ENCODE measurements at regions not wholly inside any gene's neighbourhood (a gene's known extent, or its start where the extent isn't known, plus 50 kb on each side); places are given as distances from the start of the nearest gene placed in this dataset.

GRCh38 chr3:25872200-25872877 lies 82.4 kb downstream of the OXSM start:
- Histone ChIP-seq H3K27ac (ENCODE audit: low read depth) (no peak overlapping the region), H3K4me1 (ENCODE audit: insufficient read depth) (no peaks in the 10 kb centered on the region), H3K4me3 (ENCODE audit: low read depth, low read length) (no peak overlapping the region), H3K36me3 (ENCODE audit: insufficient read depth) (no peaks in the 10 kb centered on the region)
- 90% methylated on average over 3 of the region's 3 CpGs for WGBS
- no peak for DNase-seq (ENCODE audit: extremely low spot score)

- no peak for DNase-seq (ENCODE audit: extremely low spot score)
- Histone ChIP-seq H3K36me3 (ENCODE audit: insufficient read depth) (no peaks in the 10 kb centered on the region), H3K4me1 (ENCODE audit: insufficient read depth) (no peaks in the 10 kb centered on the region), H3K27ac (ENCODE audit: low read depth) (no peak overlapping the region), H3K4me3 (ENCODE audit: low read depth, low read length) (no peak overlapping the region)
- WGBS, result 95% methylated on average over 1 of the region's 1 CpG
Observed at GRCh38 chr3:25883492-25883891, 93.6 kb downstream of the OXSM start.

- H3K4me1 ChIP-seq (ENCODE audit: insufficient read depth), result no peaks in the 10 kb centered on the region
- H3K27ac ChIP-seq (ENCODE audit: low read depth), result no peak overlapping the region
- 96% methylated on average over 2 of the region's 2 CpGs for WGBS
- no peak for DNase-seq (ENCODE audit: extremely low spot score)
- no peaks in the 10 kb centered on the region for H3K36me3 ChIP-seq (ENCODE audit: insufficient read depth)
- H3K4me3 ChIP-seq (ENCODE audit: low read depth, low read length), result no peak overlapping the region
Observed at GRCh38 chr3:25884981-25885380, 95.1 kb downstream of the OXSM start.

- no peak overlapping the region for H3K27ac ChIP-seq (ENCODE audit: low read depth)
Observed at GRCh38 chr3:25885544-25885943, 95.7 kb downstream of the OXSM start.

GRCh38 chr3:25887907-25888306 lies 98.0 kb downstream of the OXSM start:
- Histone ChIP-seq H3K36me3 (ENCODE audit: insufficient read depth) (no peaks in the 10 kb centered on the region), H3K4me3 (ENCODE audit: low read depth, low read length) (no peak overlapping the region), H3K27ac (ENCODE audit: low read depth) (no peak overlapping the region), H3K4me1 (ENCODE audit: insufficient read depth) (no peaks in the 10 kb centered on the region)
- WGBS, result 91% methylated on average over 5 of the region's 5 CpGs
- no peak for DNase-seq (ENCODE audit: extremely low spot score)

More at GRCh38 chr3:25885544-25885943, 95.7 kb downstream of the OXSM start:
- Histone ChIP-seq H3K4me3 (ENCODE audit: low read depth, low read length) (no peak overlapping the region), H3K4me1 (ENCODE audit: insufficient read depth) (no peaks in the 10 kb centered on the region), H3K36me3 (ENCODE audit: insufficient read depth) (no peaks in the 10 kb centered on the region)
- DNase-seq (ENCODE audit: extremely low spot score), result no peak
- 86% methylated on average over 5 of the region's 5 CpGs for WGBS

DNA sequence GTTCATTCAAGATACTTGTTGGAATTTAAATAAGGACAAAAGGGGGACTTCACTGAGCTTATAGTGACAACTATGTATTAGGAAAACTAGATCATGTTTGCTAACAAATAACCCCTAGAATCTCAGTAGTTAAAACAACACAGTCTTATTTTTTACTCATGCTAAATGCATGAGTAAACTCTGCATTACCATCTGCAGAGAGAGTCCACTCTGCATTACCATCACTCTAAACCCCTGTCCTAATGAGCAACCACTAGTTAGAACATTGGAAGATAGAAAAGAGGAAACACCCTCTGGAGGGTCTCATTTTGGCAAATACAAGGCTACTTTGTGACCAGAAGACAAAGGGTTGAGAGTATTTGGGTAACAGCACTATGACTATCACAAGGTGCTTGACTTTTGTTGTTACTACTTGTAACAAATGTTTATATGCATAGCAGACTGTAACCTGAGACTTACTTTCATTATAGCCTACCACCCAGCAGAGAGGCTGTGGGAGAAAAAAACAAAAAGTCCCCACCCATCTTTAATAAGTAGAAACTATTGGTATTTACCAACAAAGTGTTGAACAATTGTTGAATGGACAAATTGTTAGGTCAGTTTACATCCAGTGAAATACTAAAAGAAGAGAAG lies 99.1 kb downstream of the OXSM start:
- Histone ChIP-seq H3K27ac (ENCODE audit: low read depth) (no peak overlapping the region), H3K36me3 (ENCODE audit: insufficient read depth) (no peaks in the 10 kb centered on the region), H3K4me3 (ENCODE audit: low read depth, low read length) (no peak overlapping the region), H3K4me1 (ENCODE audit: insufficient read depth) (no peaks in the 10 kb centered on the region)
- DNase-seq (ENCODE audit: extremely low spot score), result no peak

DNA sequence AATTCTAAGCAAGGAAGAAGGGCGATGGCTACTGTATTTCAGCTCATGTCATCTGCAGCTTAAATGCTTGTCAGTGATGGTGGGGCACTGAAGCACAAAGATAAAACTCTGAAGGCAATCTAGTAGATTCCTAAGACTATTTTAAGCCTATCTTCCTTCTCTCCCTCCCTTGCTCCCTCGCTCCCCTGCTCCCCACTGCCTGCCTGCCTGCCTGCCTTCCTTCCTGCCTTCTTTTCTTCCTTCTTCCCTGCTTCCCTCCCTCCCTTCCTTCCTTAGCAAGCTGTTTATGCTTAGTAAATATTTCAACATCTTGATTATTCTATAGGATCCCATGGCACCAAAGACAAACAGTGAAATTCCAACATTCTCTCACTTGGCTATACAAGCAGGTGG lies 99.6 kb downstream of the OXSM start:
- Histone ChIP-seq H3K4me3 (ENCODE audit: low read depth, low read length) (no peak overlapping the region), H3K27ac (ENCODE audit: low read depth) (no peak overlapping the region), H3K4me1 (ENCODE audit: insufficient read depth) (no peaks in the 10 kb centered on the region), H3K36me3 (ENCODE audit: insufficient read depth) (no peaks in the 10 kb centered on the region)
- 90% methylated on average over 2 of the region's 2 CpGs for WGBS
- DNase-seq (ENCODE audit: extremely low spot score), result no peak

DNA sequence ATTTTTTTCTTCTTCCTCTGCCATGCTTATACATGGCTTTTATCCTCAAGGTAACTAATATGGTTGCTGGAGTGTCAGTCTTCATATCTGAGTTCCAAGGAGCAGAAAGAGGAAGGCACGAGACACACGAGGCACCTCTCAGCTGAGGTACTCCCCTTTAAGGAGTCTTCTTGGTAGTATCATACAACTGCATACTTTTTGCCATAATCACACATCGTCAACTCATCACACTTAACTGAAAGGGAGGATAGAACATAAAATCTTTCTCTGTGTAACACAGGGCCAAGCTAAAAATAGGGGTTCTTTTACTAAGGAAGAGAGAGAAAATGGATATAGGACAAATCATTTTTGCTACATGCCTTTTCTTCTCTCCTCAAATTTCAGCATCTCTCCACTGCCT lies 104.2 kb downstream of the OXSM start:
- Histone ChIP-seq H3K27ac (ENCODE audit: low read depth) (no peak overlapping the region), H3K4me3 (ENCODE audit: low read depth, low read length) (no peak overlapping the region), H3K36me3 (ENCODE audit: insufficient read depth) (no peaks in the 10 kb centered on the region), H3K4me1 (ENCODE audit: insufficient read depth) (no peaks in the 10 kb centered on the region)
- no peak for DNase-seq (ENCODE audit: extremely low spot score)
- 70% methylated on average over 3 of the region's 3 CpGs for WGBS

GRCh38 chr3:25895031-25895430 lies 105.1 kb downstream of the OXSM start:
- Histone ChIP-seq H3K4me1 (ENCODE audit: insufficient read depth) (no peaks in the 10 kb centered on the region), H3K27ac (ENCODE audit: low read depth) (no peak overlapping the region), H3K36me3 (ENCODE audit: insufficient read depth) (no peaks in the 10 kb centered on the region), H3K4me3 (ENCODE audit: low read depth, low read length) (no peak overlapping the region)
- DNase-seq (ENCODE audit: extremely low spot score), result no peak
- 98% methylated on average over 2 of the region's 2 CpGs for WGBS

DNA sequence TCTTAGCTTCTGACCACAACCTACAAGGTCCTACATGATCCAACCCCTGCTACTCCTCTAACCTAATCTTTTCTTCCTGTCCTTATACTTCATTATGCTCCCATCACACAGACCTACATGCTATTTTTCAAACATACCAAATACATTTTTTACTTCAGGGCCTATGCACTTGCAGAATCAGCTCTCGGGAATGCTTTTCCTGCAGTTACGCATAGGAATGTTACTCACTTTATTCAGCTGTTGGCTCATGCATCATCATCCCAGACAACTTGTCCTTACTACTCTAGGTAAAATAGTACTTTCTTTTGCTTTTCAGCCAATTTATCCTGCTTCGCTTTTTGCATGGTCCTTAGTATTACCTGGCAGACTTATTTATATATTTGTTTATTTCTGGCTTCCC lies 105.6 kb downstream of the OXSM start:
- H3K36me3 ChIP-seq (ENCODE audit: insufficient read depth), result no peaks in the 10 kb centered on the region
- no peak for DNase-seq (ENCODE audit: extremely low spot score)
- 94% methylated on average over 3 of the region's 3 CpGs for WGBS
- no peaks in the 10 kb centered on the region for H3K4me1 ChIP-seq (ENCODE audit: insufficient read depth)
- H3K27ac ChIP-seq (ENCODE audit: low read depth), result no peak overlapping the region
- no peak overlapping the region for H3K4me3 ChIP-seq (ENCODE audit: low read depth, low read length)

DNA sequence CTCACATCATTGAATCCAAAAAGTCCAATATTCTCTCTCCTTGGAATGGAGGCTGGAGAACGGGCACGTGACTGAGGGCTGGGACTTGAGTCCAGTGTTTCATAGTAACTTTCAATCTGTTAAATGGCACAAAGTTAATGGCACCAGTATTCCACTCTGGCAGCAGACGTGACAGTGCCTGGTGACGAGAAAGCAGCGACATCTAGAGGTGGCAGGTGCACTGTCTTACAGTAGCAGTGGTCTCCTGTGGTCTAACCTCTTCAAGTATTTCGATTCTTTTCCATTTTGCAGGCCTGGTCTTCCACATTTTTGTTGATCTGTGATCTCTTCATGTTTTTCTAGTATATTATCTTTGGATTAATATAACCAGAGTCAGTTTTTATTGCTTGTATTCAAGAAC lies 107.1 kb downstream of the OXSM start:
- H3K36me3 ChIP-seq (ENCODE audit: insufficient read depth), result no peaks in the 10 kb centered on the region
- H3K4me1 ChIP-seq (ENCODE audit: insufficient read depth), result no peaks in the 10 kb centered on the region
- no peak for DNase-seq (ENCODE audit: extremely low spot score)
- 85% methylated on average over 6 of the region's 6 CpGs for WGBS
- H3K27ac ChIP-seq (ENCODE audit: low read depth), result no peak overlapping the region
- no peak overlapping the region for H3K4me3 ChIP-seq (ENCODE audit: low read depth, low read length)

GRCh38 chr3:25899352-25900101 lies 109.6 kb downstream of the OXSM start:
- H3K36me3 ChIP-seq (ENCODE audit: insufficient read depth), result no peaks in the 10 kb centered on the region
- no peak overlapping the region for H3K27ac ChIP-seq (ENCODE audit: low read depth)
- H3K4me3 ChIP-seq (ENCODE audit: low read depth, low read length), result no peak overlapping the region
- 84% methylated on average over 2 of the region's 2 CpGs for WGBS
- peaks cover 2% of the 10 kb centered on the region for H3K4me1 ChIP-seq (ENCODE audit: insufficient read depth)
- no peak for DNase-seq (ENCODE audit: extremely low spot score)

DNA sequence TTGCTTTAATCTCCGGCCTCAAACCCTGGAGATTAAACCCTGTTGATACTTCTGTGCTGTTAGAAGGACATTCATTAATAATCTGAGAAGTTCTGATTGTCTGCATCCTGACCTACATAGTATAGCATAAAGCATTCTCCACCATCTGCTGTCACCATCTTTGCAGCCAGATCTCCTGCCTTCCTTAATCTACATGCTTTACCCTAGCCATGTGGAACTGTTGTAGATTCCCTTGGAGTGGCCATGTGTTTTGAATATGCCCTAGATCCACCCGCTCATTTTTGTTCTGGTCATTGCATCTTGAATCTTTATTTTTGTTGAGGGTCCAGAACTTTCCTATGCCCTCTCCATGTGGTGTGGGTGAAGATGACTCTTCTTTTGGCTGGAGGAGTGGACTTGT lies 110.3 kb downstream of the OXSM start:
- Histone ChIP-seq H3K27ac (ENCODE audit: low read depth) (no peak overlapping the region), H3K4me1 (ENCODE audit: insufficient read depth) (peaks cover 2% of the 10 kb centered on the region), H3K4me3 (ENCODE audit: low read depth, low read length) (no peak overlapping the region), H3K36me3 (ENCODE audit: insufficient read depth) (no peaks in the 10 kb centered on the region)
- no peak for DNase-seq (ENCODE audit: extremely low spot score)
- WGBS, result 80% methylated on average over 2 of the region's 2 CpGs

GRCh38 chr3:25901796-25902195 lies 111.9 kb downstream of the OXSM start:
- Histone ChIP-seq H3K4me3 (ENCODE audit: low read depth, low read length) (no peak overlapping the region), H3K4me1 (ENCODE audit: insufficient read depth) (peaks cover 2% of the 10 kb centered on the region), H3K36me3 (ENCODE audit: insufficient read depth) (no peaks in the 10 kb centered on the region), H3K27ac (ENCODE audit: low read depth) (no peak overlapping the region)
- WGBS, result 49% methylated on average over 2 of the region's 2 CpGs
- DNase-seq (ENCODE audit: extremely low spot score), result no peak
